H1 (cell line): ENCODE measurements at regions not wholly inside any gene's neighbourhood (a gene's known extent, or its start where the extent isn't known, plus 50 kb on each side); places are given as distances from the start of the nearest gene placed in this dataset.

ENCODE experiments used
- CTCF ChIA-PET: fragments of 300-600 bp; sonication (Branson Sonifier 250); formaldehyde crosslinking; loops from one replicate; lab custom pipeline; 2021; ENCODE audit not compliant: partially characterized antibody; lab: Charles Lee
- POLR2A ChIA-PET: fragments of 300-600 bp; sonication (Branson Sonifier 250); formaldehyde crosslinking; loops from one replicate; lab custom pipeline; 2021; ENCODE audit warnings: inconsistent platforms; ENCODE audit not compliant: partially characterized antibody; lab: Charles Lee
- DNase-seq, 2 experiments: peaks; one replicate each; pipeline versions ENCODE4 v3.0.0 to v3.0.0-alpha.2; 2010 to 2022; ENCODE audit warnings: low spot score in 2 of 2, low read depth in 1 of 2, mixed read lengths in 1 of 2
- FAIRE-seq: peaks from 2 replicates; lab custom pipeline; 2011; peaks lifted over from hg19 to GRCh38; lab: Jason Lieb, UNC
- H2AFZ ChIP-seq: 2 replicates; pipeline ENCODE4 v1.8.1; 2012; ENCODE audit warnings: low read length, inconsistent platforms
- H2AK5ac ChIP-seq: 2 replicates; pipeline ENCODE4 v1.6.1; 2013; ENCODE audit warnings: low read depth, low read length
- H2BK120ac ChIP-seq: replicated peaks from 2 replicates; pipeline ENCODE3; 2013; ENCODE audit warnings: low read depth, low read length, inconsistent platforms
- H2BK12ac ChIP-seq: 2 replicates; pipeline ENCODE4 v1.6.1; 2013; ENCODE audit warnings: low read depth, low read length
- H2BK15ac ChIP-seq: 2 replicates; pipeline ENCODE4 v1.6.1; 2013; ENCODE audit warnings: low read length
- H2BK20ac ChIP-seq: 2 replicates; pipeline ENCODE4 v1.6.1; 2013; ENCODE audit warnings: low read length
- H2BK5ac ChIP-seq: 2 replicates; pipeline ENCODE4 v1.6.1; 2013; ENCODE audit warnings: low read depth, low read length
- H3K14ac ChIP-seq: 2 replicates; pipeline ENCODE4 v1.6.1; 2013; ENCODE audit warnings: inconsistent platforms; ENCODE audit not compliant: insufficient read length
- H3K18ac ChIP-seq: 2 replicates; pipeline ENCODE4 v1.6.1; 2013; ENCODE audit warnings: low read length; ENCODE audit errors: extremely low read depth
- H3K23ac ChIP-seq: 2 replicates; pipeline ENCODE4 v1.6.1; 2013; ENCODE audit warnings: inconsistent platforms; ENCODE audit not compliant: insufficient read length
- H3K23me2 ChIP-seq: 2 replicates; pipeline ENCODE4 v1.6.1; 2013; ENCODE audit warnings: low read depth, low read length
- H3K27ac ChIP-seq: 2 replicates; pipeline ENCODE4 v1.6.1; 2011; ENCODE audit warnings: low read depth, low read length, inconsistent platforms
- H3K27me3 ChIP-seq, 4 experiments: replicated peaks in 1 of 4; 1 replicate in 1 of 4; 2 replicates in 3 of 4; pipeline versions ENCODE4 v1.6.1 to v1.8.1; 2011 to 2013; ENCODE audit warnings: low read length in 3 of 4, mild to moderate bottlenecking in 3 of 4, inconsistent platforms in 2 of 4, mixed read lengths in 2 of 4, moderate library complexity in 1 of 4; ENCODE audit not compliant: control insufficient read depth in 3 of 4, insufficient read depth in 3 of 4; ENCODE audit errors: extremely low read depth in 1 of 4
- H3K36me3 ChIP-seq, 4 experiments: 2 replicates each; pipeline versions ENCODE4 v1.6.1 to v1.8.1; 2011 to 2013; ENCODE audit warnings: mild to moderate bottlenecking in 4 of 4, low read length in 3 of 4, moderate library complexity in 2 of 4, control low read depth in 1 of 4, inconsistent platforms in 1 of 4; ENCODE audit not compliant: insufficient read depth in 4 of 4, control insufficient read depth in 2 of 4
- H3K4ac ChIP-seq: replicated peaks from 2 replicates; pipeline ENCODE3; 2013; ENCODE audit warnings: low read length, low read depth, mixed read lengths, inconsistent platforms; ENCODE audit not compliant: insufficient read length
- H3K4me1 ChIP-seq, 4 experiments: replicated peaks in 1 of 4; 1 replicate in 1 of 4; 2 replicates in 3 of 4; pipeline versions ENCODE4 v1.6.1 to v1.8.1; 2011 to 2013; ENCODE audit warnings: low read length in 3 of 4, inconsistent platforms in 2 of 4, mixed read lengths in 1 of 4; ENCODE audit not compliant: insufficient read depth in 4 of 4, control insufficient read depth in 3 of 4
- H3K4me2 ChIP-seq, 2 experiments: 2 replicates each; pipeline versions ENCODE4 v1.6.1 to v1.8.1; 2011 to 2013; ENCODE audit warnings: low read depth in 2 of 2, low read length in 2 of 2, control low read depth in 1 of 2, inconsistent platforms in 1 of 2, mild to moderate bottlenecking in 1 of 2; ENCODE audit not compliant: insufficient read depth in 1 of 2
- H3K4me3 ChIP-seq, 4 experiments: fragments of 200-600, 300-600 bp in 1 of 4; sonication (generic), shearing (Covaris generic), sonication (Bioruptor Twin) in 1 of 4; 2 replicates each; pipeline versions ENCODE4 v1.5.1 to v1.8.1; 2011 to 2016; ENCODE audit warnings: low read length in 4 of 4, low read depth in 3 of 4, control low read depth in 2 of 4, inconsistent platforms in 2 of 4, mild to moderate bottlenecking in 2 of 4, mixed read lengths in 1 of 4, moderate library complexity in 1 of 4; ENCODE audit not compliant: insufficient read depth in 2 of 4; ENCODE audit errors: extremely low read depth in 1 of 4
- H3K56ac ChIP-seq: replicated peaks from 2 replicates; pipeline ENCODE3; 2013; ENCODE audit warnings: low read depth, mild to moderate bottlenecking, mixed read lengths, low read length, inconsistent platforms; ENCODE audit not compliant: insufficient read length
- H3K79me1 ChIP-seq: 2 replicates; pipeline ENCODE4 v1.6.1; 2013; ENCODE audit warnings: low read depth, low read length, control low read depth
- H3K79me2 ChIP-seq, 2 experiments: 2 replicates each; pipeline versions ENCODE4 v1.6.1 to v1.8.1; 2012 to 2013; ENCODE audit warnings: low read length in 2 of 2, mild to moderate bottlenecking in 2 of 2, inconsistent platforms in 1 of 2; ENCODE audit not compliant: insufficient read depth in 2 of 2, control insufficient read depth in 1 of 2
- H3K9ac ChIP-seq, 4 experiments: replicated peaks in 1 of 4; 1 replicate in 1 of 4; 2 replicates in 3 of 4; pipeline versions ENCODE4 v1.6.1 to v1.8.1; 2011 to 2013; ENCODE audit warnings: low read depth in 3 of 4, low read length in 3 of 4, control low read depth in 2 of 4, mild to moderate bottlenecking in 2 of 4, moderate library complexity in 2 of 4, inconsistent platforms in 1 of 4; ENCODE audit errors: extremely low read depth in 1 of 4
- H3K9me3 ChIP-seq, 2 experiments: 2 replicates each; pipeline versions ENCODE4 v1.6.1 to v1.8.1; 2012 to 2013; ENCODE audit warnings: mild to moderate bottlenecking in 2 of 2, moderate library complexity in 2 of 2, control low read depth in 1 of 2, inconsistent platforms in 1 of 2, low read depth in 1 of 2, low read length in 1 of 2, mixed read lengths in 1 of 2; ENCODE audit not compliant: insufficient read depth in 2 of 2
- H4K20me1 ChIP-seq, 2 experiments: replicated peaks in 1 of 2; 2 replicates each; pipeline versions ENCODE3 to v1.8.1; 2011 to 2013; ENCODE audit warnings: inconsistent platforms in 2 of 2, low read length in 2 of 2, mild to moderate bottlenecking in 1 of 2; ENCODE audit not compliant: insufficient read depth in 2 of 2, control insufficient read depth in 1 of 2
- H4K5ac ChIP-seq: 2 replicates; pipeline ENCODE4 v1.6.1; 2013; ENCODE audit warnings: low read length, low read depth, mixed read lengths, inconsistent platforms; ENCODE audit not compliant: insufficient read length
- H4K8ac ChIP-seq: 2 replicates; pipeline ENCODE4 v1.8.0; 2013; ENCODE audit warnings: mild to moderate bottlenecking, moderate library complexity, low read length, inconsistent platforms; ENCODE audit not compliant: insufficient read depth; ENCODE audit errors: extremely low read depth
- H4K91ac ChIP-seq: replicated peaks from 2 replicates; pipeline ENCODE3; 2013; ENCODE audit warnings: low read length, mixed read lengths, inconsistent platforms; ENCODE audit not compliant: insufficient read length
- BACH1 ChIP-seq: IDR thresholded peaks from 2 replicates; pipeline ENCODE4 v1.6.1; 2012; ENCODE audit warnings: low read length, improper control_type of control experiment
- CBX8 ChIP-seq: fragments of 300-800, 300-1000 bp; sonication (generic); IDR thresholded peaks from 2 replicates; pipeline ENCODE4 v1.7.1; 2016; ENCODE audit warnings: low read depth, low read length, borderline replicate concordance
- CHD1 ChIP-seq: IDR thresholded peaks from 2 replicates; pipeline ENCODE4 v1.6.1; 2012; ENCODE audit warnings: low read depth, low read length, improper control_type of control experiment
- MAFK ChIP-seq: IDR thresholded peaks from 2 replicates; pipeline ENCODE4 v1.6.1; 2012; ENCODE audit warnings: low read depth, mild to moderate bottlenecking, improper control_type of control experiment, low read length
- PHF8 ChIP-seq: fragments of 200-600 bp; sonication (generic); conservative IDR thresholded peaks from 2 replicates; pipeline ENCODE4 v1.7.1; 2012; ENCODE audit warnings: low read depth, mild to moderate bottlenecking, inconsistent platforms, low read length, moderate library complexity
- POLR2AphosphoS5 ChIP-seq: IDR thresholded peaks from 2 replicates; pipeline ENCODE4 v1.6.1; 2011; ENCODE audit warnings: low read depth, low read length
- SIRT6 ChIP-seq: IDR thresholded peaks from one replicate; pipeline ENCODE4 v1.7.1; 2012; ENCODE audit warnings: low read length, inconsistent platforms
- SRF ChIP-seq: IDR thresholded peaks from 2 replicates; pipeline ENCODE4 v1.6.1; 2011; ENCODE audit warnings: mild to moderate bottlenecking, low read depth, low read length, moderate library complexity
- TEAD4 ChIP-seq: IDR thresholded peaks from 2 replicates; pipeline ENCODE4 v1.6.1; 2012; ENCODE audit warnings: low read depth, low read length, inconsistent platforms, mixed read lengths
- WGBS, 2 experiments: shearing (Covaris generic) in 1 of 2; methylation state at CpG; one replicate each; pipeline versions ENCODE4 v1.1.6 to v1.1.7; 2013 to 2015; ENCODE audit warnings: low lambda C conversion rate in 2 of 2, mixed read lengths in 2 of 2, inconsistent platforms in 1 of 2, low coverage in 1 of 2, missing lambda C conversion rate in 1 of 2; ENCODE audit not compliant: insufficient replicate concordance in 2 of 2, insufficient coverage in 1 of 2, insufficient read length in 1 of 2; ENCODE audit errors: extremely low coverage in 1 of 2, missing lambda C conversion rate in 1 of 2; 5-methylcytosine and 5-hydroxymethylcytosine counted together
- TF ChIP-seq, protein P1 (sequence below): IDR thresholded peaks from 2 replicates; pipeline ENCODE4 v1.6.1; 2012; ENCODE audit warnings: inconsistent platforms
- TF ChIP-seq, protein P2 (sequence below): IDR thresholded peaks from 2 replicates; pipeline ENCODE4 v1.6.1; 2011; ENCODE audit warnings: low read depth, mild to moderate bottlenecking, low read length; ENCODE audit not compliant: insufficient read depth

DNA sequence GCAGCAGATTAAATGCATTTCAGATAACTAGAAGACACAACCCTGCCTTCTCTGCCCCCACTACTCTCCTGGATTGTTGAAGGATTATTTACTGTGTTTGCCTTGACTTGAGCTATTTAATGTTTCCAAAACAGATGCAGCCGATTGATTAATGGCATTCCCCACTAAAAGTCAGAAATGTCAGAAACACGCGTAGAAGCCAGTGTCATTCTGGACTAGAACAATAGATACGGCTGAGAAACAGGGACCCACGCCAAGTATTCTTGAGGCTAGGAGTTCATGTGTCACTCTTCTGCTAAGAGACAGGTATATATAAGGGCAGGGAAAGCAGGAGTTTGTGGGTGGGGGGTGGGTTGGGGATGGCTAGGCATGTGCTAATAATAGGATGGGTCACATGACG is 366.7 kb upstream of the PROX1 start:
- H3K79me1 ChIP-seq, result no peaks in the 10 kb centered on the region
- no peak overlapping the region for H2AFZ ChIP-seq
- H2AK5ac ChIP-seq, result no peak overlapping the region
- H2BK120ac ChIP-seq, result no peak overlapping the region
- 96% methylated on average over 6 of the region's 6 CpGs; no CpG with 5 or more reads in 1 of the 2 experiments for WGBS, 2 experiments
- H4K5ac ChIP-seq, result no peak overlapping the region
- H2BK15ac ChIP-seq, result no peak overlapping the region
- no peak overlapping the region for H3K9ac ChIP-seq
- no peaks in the 10 kb centered on the region for H3K9me3 ChIP-seq
- no peaks in the 10 kb centered on the region for H3K36me3 ChIP-seq
- no peak overlapping the region for H2BK5ac ChIP-seq
- H3K23ac ChIP-seq, result no peak overlapping the region
- H3K4me1 ChIP-seq, result no peaks in the 10 kb centered on the region
- no peaks in the 10 kb centered on the region for H3K79me2 ChIP-seq
- no peak overlapping the region for H3K14ac ChIP-seq
- ChIA-PET POLR2A (no interaction called here), CTCF (interaction anchor here (1.3 kb wide), 1 partner anchor 502 kb away, joined by 4 read pairs; no protein-coding TSS in a partner anchor)
- H3K27me3 ChIP-seq, result no peaks in the 10 kb centered on the region
- H3K4ac ChIP-seq, result no peak overlapping the region
- H4K8ac ChIP-seq, result no peak overlapping the region
- no peaks in the 10 kb centered on the region for H4K20me1 ChIP-seq
- no peak overlapping the region for H2BK12ac ChIP-seq
- H3K4me2 ChIP-seq, result no peak overlapping the region
- DNase-seq (no peak), FAIRE-seq (no peak)
- TF ChIP-seq CBX8 (no peak), CHD1 (no peak), TEAD4 (no peak), PHF8 (no peak), SRF (no peak), SIRT6 (no peak), MAFK (no peak), POLR2AphosphoS5 (no peak), BACH1 (no peak)
- TF ChIP-seq, protein P1, sequence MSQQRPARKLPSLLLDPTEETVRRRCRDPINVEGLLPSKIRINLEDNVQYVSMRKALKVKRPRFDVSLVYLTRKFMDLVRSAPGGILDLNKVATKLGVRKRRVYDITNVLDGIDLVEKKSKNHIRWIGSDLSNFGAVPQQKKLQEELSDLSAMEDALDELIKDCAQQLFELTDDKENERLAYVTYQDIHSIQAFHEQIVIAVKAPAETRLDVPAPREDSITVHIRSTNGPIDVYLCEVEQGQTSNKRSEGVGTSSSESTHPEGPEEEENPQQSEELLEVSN, result no peak
- TF ChIP-seq, protein P2, sequence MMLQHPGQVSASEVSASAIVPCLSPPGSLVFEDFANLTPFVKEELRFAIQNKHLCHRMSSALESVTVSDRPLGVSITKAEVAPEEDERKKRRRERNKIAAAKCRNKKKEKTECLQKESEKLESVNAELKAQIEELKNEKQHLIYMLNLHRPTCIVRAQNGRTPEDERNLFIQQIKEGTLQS, result no peak
- no peak overlapping the region for H2BK20ac ChIP-seq
- H3K56ac ChIP-seq, result no peak overlapping the region
- H3K4me3 ChIP-seq, result no peak overlapping the region
- H3K23me2 ChIP-seq, result no peaks in the 10 kb centered on the region
- no peak overlapping the region for H4K91ac ChIP-seq
- H3K27ac ChIP-seq, result no peak overlapping the region
- H3K18ac ChIP-seq, result no peak overlapping the region
